Ramos (cell line): ENCODE measurements at regions not wholly inside any gene's neighbourhood (a gene's known extent, or its start where the extent isn't known, plus 50 kb on each side); places are given as distances from the start of the nearest gene placed in this dataset.
"Not testable (repeated sequence)": the region's sequence is repeated elsewhere in the genome, so short reads cannot be mapped to it uniquely, and the experiment has no call there.

Experiments
- in situ Hi-C: fragments of 300-500 bp; cut with MboI; formaldehyde crosslinking; loops from one replicate; pipeline ENCODE4 v1.14.3; 2022; ENCODE audit warnings: low sequenced_read_pairs; ENCODE audit not compliant: unreplicated experiment

DNA sequence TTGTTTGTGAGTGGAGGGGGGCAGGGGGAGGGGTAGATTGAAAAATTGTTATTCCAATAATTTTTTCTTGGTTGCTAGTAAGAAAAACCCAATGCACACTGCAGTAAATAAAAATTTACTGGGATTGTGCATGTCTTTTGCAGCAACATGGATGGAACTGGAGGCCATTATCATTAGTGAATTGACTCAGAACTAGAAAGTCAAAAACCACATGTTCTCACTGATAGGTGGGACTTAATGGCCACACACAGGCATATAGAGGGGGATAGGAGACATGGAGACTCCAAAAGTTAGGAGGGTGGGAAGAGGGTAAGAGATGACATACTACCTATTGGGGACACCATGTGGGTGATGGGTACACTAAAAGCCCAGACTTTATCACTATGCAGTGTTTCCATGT lies 67.2 kb downstream of the BUB3 start:
- in situ Hi-C loops: no loop called here

DNA sequence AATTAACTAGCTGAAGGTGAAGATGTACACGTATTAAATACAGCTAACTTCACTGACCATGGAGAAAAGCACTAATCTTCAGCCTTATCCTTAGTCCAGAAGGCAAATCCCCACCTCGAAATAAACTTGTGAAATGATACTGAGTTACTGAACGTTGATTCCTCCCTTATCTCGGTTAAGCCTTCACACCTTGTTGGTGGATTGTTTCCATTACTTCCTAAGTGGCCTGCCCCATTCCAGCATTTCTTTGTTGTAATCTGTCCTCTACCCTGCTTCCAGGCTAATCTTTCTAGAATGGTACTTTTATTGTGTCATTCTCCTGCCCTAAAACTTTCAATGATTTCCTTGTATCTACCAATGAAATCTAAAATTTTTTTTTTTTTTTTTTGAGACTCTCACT lies 68.6 kb downstream of the BUB3 start:
- in situ Hi-C loops: no loop called here

- in situ Hi-C loops: no loop called here
Measured at GRCh38 chr10:123227706-123228105, 73.5 kb downstream of the BUB3 start.

GRCh38 chr10:123229927-123230630 lies 75.9 kb downstream of the BUB3 start:
- in situ Hi-C loops: no loop called here

GRCh38 chr10:123232879-123233278 lies 78.7 kb downstream of the BUB3 start:
- in situ Hi-C loops: not testable (repeated sequence)

DNA sequence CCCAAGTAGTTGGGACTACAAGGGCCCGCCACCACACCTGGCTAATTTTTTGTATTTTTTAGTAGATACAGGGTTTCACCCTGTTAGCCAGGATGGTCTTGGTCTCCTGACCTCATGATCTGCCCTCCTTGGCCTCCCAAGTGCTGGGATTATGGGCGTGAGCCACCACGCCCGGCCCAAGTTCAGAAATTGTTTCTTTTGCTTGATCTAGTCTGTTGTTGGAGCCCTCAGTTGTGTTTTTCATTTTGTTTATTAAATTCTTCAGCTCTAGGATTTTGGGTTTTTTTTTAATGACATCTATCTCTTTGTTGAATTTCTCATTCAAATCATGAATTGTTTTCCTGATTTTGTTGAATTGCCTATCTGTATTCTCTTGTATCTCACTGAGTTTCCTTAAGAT lies 80.8 kb downstream of the BUB3 start:
- in situ Hi-C loops: not testable (repeated sequence)

GRCh38 chr10:123236126-123236525 lies 81.9 kb downstream of the BUB3 start:
- in situ Hi-C loops: no loop called here

DNA sequence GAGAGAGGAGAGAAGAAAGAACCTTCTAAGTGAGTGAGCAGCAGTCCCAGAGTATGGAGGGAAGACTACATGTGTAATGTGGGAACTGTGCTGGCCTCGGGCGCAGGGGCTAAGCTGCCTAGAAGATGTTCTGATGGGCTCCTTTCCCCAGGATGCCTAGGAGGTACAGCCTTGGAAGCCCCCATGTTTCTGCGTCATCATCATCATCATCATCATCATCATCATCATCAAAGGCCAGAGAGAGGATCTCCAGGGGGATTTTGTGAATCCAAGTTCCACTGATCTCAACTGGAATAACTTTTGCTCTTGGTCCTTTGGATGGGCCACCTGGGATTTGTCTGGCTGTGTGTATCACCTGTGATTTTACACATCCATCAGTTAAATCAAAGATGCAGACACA lies 86.0 kb downstream of the BUB3 start:
- in situ Hi-C loops: no loop called here

- in situ Hi-C loops: no loop called here
Measured at GRCh38 chr10:123240776-123241175, 86.6 kb downstream of the BUB3 start.

GRCh38 chr10:123241391-123242141 lies 87.4 kb downstream of the BUB3 start:
- in situ Hi-C loops: no loop called here

GRCh38 chr10:123244747-123245146 lies 90.5 kb downstream of the BUB3 start:
- in situ Hi-C loops: no loop called here

DNA sequence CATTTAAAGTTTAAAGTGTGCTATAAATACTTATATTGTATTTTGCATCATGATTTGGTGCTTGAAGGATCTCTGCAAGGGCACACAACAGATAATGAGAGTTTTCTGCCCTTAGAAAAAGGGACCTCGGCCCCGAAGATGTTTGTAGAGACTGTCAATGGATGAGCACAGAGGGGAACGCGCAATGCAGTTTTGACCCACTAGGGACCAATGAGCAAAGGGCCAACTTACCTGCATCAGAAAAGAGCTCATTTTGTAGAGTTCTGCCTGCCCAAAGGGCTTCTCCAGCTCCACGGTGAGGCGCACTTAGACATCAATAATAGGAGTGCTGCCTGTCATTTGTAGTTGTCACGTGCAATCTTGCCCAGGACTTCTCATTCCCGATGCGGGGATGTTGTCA lies 91.1 kb downstream of the BUB3 start:
- in situ Hi-C loops: no loop called here

GRCh38 chr10:123249894-123250293 lies 95.7 kb downstream of the BUB3 start:
- in situ Hi-C loops: no loop called here

GRCh38 chr10:123250640-123251039 lies 96.4 kb downstream of the BUB3 start:
- in situ Hi-C loops: no loop called here

GRCh38 chr10:123252779-123253178 lies 98.6 kb downstream of the BUB3 start:
- in situ Hi-C loops: no loop called here

- in situ Hi-C loops: not testable (repeated sequence)
Measured at GRCh38 chr10:123254343-123254742, 100.1 kb downstream of the BUB3 start.

DNA sequence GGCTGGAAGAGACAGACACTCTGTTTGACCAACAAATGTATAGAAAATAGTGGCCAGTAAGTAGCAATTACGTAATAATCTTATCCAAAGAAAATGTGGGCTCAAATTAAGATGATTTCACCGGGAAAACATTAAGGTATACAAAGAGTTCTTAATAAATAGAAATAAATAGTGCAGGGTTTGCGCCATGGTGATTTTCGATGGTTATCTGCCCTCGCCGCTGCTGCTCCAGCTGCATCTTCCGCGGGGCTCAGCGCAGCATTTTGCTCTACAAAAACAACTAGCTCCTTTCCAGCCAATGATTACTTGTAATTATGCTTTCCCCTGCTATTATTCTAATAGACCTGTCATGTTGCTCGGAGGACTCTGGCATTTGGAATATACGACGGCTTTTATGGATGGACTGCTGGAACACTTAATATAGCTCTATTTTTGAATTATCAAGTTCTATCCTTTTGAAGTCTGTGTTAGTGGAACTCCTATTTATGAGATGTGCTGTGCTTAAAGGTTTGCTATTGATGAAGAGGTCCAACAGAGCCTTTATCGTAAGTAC lies 103.8 kb downstream of the BUB3 start:
- in situ Hi-C loops: no loop called here

DNA sequence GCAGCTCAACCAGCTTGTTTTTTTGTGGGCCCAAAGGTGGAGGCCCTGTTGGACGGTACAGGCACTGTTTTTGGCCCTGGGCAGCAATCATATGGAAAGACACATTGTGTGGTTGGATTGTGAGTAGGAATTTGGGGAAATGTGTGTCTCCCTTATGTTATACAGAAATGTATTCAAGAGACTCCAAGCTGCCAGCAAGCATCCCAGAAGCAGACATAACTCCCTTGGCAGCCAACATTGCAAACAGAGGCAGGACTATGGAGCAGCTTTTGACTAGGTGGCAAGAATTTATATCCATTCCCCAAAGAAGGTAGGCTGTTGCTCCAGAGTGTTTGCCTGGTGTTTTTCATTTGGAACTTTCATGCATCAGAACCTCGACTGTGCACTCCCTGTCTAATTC lies 104.9 kb downstream of the BUB3 start:
- in situ Hi-C loops: no loop called here

DNA sequence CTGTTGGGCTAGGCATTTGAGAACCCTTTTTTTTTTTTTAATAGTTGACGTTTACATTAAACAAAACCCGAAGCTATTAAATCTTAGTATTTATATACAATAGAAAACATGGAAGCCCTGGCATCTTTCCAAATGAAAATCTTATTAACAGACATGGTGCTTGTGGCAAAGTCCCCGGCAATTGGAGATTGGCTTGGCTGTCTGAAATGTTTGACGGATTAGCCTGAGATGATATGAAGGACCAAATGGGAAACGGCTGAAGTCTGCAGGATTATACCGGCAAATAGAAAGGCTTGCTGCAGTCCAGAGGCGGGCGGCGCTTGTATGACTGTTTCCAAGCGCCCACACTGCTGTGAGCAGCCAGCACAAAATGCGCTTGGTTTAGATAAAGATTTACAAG lies 105.6 kb downstream of the BUB3 start:
- in situ Hi-C loops: no loop called here

- in situ Hi-C loops: no loop called here
Measured at GRCh38 chr10:123262456-123262855, 108.3 kb downstream of the BUB3 start.

- in situ Hi-C loops: no loop called here
Measured at GRCh38 chr10:123266971-123267370, 112.8 kb downstream of the BUB3 start.
